HG02763 (cell line): ENCODE measurements at regions not wholly inside any gene's neighbourhood (a gene's known extent, or its start where the extent isn't known, plus 50 kb on each side); places are given as distances from the start of the nearest gene placed in this dataset.

Experiments used
- ATAC-seq: cut with Tn5 transposase; IDR thresholded peaks from one replicate; pipeline ENCODE4 v1.9.1; 2021; ENCODE audit warnings: mild to moderate bottlenecking, moderate library complexity; ENCODE audit not compliant: unreplicated experiment

DNA sequence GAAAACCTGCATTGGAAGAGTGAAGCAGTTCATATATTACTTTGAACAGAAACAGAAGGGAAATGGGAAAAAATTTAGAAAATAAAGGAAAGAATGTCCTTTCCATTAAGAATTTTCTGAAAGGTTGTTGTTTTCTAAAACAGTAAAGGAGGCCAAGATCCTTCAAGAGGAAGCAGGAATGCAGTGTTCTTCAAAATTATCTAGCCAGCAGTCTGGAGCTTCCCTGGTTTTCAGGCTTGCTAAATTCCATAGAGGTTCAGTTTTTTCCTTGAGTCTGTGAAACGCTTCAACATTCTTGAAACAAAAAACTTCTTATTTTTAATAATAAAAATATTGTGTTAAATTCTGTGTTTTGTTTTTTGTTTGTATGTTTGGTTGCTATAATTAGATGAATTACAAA lies 189.0 kb upstream of the ANO3 start:
- ATAC-seq = no peak

DNA sequence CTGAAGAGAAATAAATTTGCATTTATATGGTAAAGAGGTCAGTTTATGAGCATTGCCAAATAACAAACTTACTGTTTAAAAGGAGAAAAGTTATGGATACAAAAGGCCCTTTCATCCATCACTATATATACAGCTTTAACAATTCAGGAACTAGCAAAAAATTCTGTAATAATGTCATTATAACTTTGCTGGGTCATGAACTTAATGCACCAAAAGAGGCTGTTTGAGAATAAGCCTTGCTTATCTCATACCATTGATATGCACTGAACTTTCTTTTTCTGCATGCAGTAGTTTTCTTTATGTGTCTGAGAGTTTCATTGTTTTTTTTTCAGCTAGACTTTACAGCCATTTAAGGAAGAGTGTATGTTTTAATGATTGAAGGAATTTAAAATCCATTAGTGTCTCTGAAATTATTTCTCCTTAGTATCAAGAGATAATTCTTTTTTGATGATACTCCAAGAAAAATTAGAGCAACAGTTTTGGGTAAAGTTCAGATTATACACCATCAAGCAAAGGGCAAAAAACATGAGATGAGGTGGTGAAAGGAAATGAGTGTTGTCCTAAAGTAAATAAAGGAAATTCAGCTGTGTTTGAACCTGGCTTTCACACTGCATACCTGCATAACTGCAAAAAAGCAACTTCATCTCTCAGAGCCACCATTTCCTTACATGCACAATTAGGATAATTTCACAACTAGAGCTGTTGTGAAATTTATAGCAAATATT lies 188.2 kb upstream of the ANO3 start:
- no peak for ATAC-seq

DNA sequence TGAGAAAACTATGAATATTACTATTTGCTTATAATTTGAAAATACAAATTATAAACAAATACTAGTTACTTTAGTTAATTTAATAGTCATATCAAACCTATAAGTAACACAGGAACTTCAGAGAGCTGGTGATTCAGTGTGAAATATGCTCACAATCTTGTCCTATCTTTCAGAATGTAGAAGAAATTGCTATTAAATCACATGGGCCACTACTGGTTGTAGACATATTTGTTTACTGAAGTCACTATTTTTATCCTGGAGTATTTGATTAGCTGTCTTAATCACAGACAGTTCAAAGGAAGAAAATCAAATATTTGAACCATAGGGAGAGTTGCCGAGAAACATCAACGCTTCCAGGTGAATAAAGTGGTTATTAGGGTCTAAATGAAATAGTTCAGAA lies 187.6 kb upstream of the ANO3 start:
- no peak for ATAC-seq

GRCh38 chr11:26144911-26145310 lies 187.0 kb upstream of the ANO3 start:
- no peak for ATAC-seq

GRCh38 chr11:26149585-26149984 lies 182.3 kb upstream of the ANO3 start:
- no peak for ATAC-seq

DNA sequence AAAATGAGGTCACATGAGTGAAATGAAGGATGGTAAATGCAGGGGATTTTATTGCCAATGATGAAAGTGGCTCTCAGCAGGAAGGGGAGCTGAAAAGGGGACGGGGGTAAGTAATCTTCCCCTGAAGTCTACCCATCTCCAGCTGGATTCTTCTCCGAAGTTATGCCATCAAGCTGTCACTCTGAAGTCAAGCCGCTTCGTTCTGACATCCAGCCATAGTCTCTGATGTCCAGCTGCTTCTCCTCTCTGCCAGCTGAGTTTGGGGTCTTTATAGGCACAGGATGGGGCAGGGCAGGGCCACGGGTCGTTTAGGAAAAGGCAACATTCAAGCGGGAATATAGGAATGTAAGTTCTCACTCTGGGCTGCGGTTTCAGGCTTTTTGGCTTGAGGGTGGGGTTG lies 181.9 kb upstream of the ANO3 start:
- no peak for ATAC-seq

- ATAC-seq = no peak
These were observed 173.7 kb upstream of the ANO3 start for GRCh38 chr11:26158251-26158650.

DNA sequence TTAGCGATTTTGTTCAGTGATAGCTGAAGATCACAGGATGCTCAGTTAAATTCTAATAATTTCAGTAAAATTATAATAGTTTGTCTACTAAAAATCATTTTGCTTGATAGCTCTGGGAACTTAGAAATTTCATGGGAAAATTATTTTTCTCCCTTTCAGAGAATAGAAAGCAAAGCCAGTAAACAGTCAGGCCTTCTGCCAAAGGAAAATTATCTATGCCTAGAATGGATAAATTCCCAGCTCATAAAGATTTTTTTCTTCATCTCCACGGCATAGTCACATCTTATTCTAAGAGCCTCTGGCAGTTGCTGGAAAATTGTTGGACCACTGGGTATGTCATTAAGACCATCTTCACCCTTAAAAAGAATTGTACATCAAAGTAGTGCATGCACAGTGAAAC lies 169.6 kb upstream of the ANO3 start:
- no peak for ATAC-seq

DNA sequence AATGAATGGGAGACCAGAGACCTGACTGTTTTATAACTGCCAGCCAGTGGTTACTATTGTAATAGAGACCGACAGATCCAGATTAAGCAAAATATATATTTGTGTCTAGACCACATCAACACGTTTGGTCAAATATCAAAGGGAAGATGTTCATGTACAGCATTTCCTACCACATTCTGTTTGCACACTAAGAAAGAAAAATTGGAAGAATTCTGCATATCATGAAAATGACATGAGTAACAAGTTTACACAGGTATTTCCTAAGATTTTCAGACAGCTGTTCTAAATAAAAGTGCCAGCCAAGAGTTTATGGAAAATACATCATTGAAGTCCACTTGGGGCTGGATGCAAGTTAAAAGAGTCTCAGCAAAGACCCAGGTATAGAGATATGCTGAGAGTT lies 145.5 kb upstream of the ANO3 start:
- ATAC-seq = no peak

- ATAC-seq = no peak
These were observed 144.3 kb upstream of the ANO3 start for GRCh38 chr11:26187639-26188038.

- no peak for ATAC-seq
These were observed 143.4 kb upstream of the ANO3 start for GRCh38 chr11:26188554-26188953.

GRCh38 chr11:26191193-26191592 lies 140.7 kb upstream of the ANO3 start:
- ATAC-seq = no peak

DNA sequence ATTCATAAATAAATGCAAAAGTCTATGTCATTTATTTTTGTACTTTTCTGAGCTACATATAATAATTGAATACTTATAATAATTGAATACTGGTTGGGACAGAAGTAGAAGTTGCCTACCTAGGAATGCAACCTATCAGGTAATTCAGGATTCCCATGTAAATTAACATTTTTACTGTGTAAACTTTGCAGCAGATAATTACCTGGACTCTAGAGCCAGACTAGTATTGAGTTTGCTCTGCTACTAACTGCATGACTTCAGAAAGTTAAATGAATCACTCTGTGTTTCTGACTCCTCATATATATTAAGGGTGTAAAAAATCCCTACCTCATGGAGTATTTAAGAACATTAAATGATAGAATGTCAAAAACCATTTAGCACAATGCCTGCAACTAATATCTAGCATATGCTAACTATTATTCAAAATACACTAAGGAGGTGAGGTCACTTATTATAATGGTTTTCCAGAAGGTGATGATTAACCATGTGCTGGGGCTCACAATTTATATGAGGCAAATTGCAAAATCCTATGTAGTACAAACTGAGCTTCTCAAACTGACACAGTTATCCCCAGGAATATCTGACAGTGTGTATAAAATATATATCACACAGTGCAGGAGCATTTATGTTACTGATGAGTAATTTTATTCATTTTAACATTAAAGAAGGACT lies 138.1 kb upstream of the ANO3 start:
- no peak for ATAC-seq

- ATAC-seq = no peak
These were observed 137.0 kb upstream of the ANO3 start for GRCh38 chr11:26194881-26195280.

DNA sequence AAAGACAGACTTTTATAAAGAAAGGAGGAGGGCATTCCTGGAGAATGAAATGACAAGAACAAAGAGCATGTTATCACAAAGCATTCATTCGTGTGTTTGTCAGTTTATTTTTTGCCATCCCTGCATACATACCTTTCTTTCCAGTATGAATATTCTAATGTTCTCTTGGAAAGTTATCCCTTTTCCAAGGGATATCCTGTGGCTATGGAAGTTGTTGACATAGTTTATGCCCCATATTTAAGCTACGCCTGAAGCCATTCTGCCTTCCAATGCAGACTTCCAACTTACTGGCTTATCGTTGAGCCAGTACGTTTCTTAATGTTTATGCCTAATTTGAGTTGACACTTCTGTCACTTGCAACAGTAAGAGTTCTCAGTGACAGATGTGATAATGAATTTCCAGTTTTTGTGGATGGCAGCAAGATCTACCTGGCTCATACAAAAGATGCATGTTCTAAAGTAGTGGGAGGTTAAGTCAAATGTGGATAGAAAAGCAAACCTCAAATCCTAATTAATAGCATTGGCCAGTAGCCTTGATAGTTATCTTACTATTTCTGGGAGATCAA lies 133.3 kb upstream of the ANO3 start:
- no peak for ATAC-seq

- ATAC-seq = no peak
These were observed 132.4 kb upstream of the ANO3 start for GRCh38 chr11:26199331-26200095.

GRCh38 chr11:26201411-26201810 lies 130.5 kb upstream of the ANO3 start:
- no peak for ATAC-seq

GRCh38 chr11:26202754-26203153 lies 129.2 kb upstream of the ANO3 start:
- no peak for ATAC-seq

DNA sequence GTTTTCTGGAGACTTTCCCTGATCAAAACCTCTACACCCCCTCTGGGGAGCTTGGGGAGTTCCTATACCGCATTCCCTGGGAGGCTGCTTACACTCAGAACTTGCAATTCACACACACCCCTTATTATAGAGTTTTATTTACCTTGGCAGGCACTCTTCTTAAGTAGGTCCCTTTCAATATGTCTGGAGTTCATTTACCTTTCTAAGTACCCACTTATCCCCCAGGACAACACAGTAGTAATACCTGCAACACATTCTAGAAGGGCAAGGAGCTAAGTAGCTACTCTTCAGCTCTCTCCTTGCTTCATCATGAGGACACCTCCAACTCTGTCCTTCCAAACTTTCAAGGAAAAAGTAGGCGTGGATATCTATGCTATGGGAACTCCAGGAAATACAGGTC lies 127.8 kb upstream of the ANO3 start:
- ATAC-seq = no peak

GRCh38 chr11:26204839-26205238 lies 127.1 kb upstream of the ANO3 start:
- ATAC-seq = no peak

- no peak for ATAC-seq
These were observed 112.5 kb upstream of the ANO3 start for GRCh38 chr11:26219183-26220117.
